NCI-H82 (cell line): ENCODE measurements at regions not wholly inside any gene's neighbourhood (a gene's known extent, or its start where the extent isn't known, plus 50 kb on each side); places are given as distances from the start of the nearest gene placed in this dataset.
A peak's percentile ranks its signal among the peaks of the same experiment; 100 is the strongest.

ENCODE experiments used
- DNase-seq: peaks from one replicate; lab custom pipeline; 2025; lab: John Stamatoyannopoulos, UW

DNA sequence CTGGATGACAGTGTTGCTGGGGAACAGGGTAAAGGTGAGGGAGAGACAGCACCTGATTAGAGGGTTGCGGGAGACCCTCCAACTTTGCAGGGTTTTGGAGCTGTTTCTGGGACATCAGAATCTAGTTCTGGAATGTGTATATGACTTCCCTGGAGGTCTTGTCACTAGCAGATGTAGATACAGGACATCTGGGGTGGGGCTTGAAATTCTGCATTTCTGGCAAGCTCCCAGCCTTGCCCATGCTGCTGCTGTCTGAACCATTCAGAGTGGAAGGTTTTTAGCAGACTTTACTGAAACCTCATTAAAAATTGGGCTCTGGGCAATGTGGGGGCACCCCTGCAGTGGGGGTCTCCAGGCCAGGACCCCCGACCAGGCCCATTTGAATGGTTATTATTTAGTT lies 220.3 kb upstream of the SKOR2 start:
- DNase-seq: no peak

DNA sequence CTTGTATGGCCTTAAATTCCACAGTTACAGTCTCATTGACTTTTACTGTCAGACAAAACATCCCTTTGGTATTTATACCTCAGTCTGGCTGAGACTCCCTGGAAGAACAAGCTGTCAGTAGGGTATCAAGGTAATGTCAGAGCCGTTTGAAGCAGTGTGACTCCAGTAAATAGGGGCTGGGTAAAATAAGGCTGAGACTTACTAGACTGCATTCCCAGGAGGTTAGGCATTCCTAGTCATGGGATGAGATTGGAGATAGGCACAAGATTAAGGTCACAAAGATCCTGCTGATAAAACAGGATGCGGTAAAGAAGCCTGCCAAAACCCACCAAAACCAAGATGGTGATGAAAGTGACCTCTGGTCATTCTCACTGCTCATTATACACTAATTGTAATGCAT lies 219.5 kb upstream of the SKOR2 start:
- DNase-seq: no peak

- DNase-seq: no peak
Observed at GRCh38 chr18:47469576-47469975, 218.1 kb upstream of the SKOR2 start.

DNA sequence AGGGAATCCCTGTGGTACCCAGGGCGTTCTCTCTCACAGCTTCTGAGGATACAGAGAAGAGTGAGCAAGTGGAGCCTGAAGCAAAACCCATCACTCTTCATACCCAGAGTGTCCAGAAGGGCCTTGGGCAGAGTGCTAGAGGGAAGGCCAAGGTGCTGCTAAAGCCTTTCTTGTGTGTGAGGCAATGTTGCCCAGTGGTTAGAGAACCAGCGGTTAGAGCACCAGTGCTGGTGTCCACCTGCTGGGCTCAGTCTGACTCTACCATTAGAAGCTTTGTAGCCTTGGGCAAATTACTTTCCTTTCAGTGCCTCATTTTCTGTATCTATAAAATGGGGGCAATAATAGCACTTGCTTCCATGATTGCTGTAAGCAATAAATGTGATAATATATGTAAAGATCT lies 210.5 kb upstream of the SKOR2 start:
- DNase-seq: no peak

- peak; percentile 28 for DNase-seq
Observed at GRCh38 chr18:47461406-47461948, 210.0 kb upstream of the SKOR2 start.

- no peak for DNase-seq
Observed at GRCh38 chr18:47458483-47458882, 207.0 kb upstream of the SKOR2 start.

DNA sequence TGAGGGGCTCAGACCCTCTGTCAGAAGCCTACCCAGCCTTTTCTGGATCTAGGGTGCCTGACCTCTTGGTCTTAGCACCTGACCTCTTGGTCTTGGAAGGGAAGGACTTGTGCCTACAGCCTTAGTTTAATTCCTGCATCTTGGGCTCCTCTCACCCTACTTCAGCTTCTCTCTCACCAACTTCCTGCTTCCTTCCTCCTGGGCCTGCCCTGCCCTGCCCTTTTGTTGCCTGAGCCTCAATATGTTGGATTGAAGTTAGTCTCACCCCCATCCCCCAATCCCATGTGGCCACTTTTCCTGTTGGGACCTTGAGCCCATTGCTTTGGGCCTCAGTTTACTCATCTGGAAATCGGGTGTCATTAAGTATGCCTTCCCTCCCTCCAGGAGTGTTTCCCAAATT lies 206.2 kb upstream of the SKOR2 start:
- DNase-seq: no peak

GRCh38 chr18:47453038-47453437 lies 201.6 kb upstream of the SKOR2 start:
- no peak for DNase-seq

GRCh38 chr18:47448956-47449355 lies 197.5 kb upstream of the SKOR2 start:
- peak; percentile 90 for DNase-seq

GRCh38 chr18:47441914-47442313 lies 190.5 kb upstream of the SKOR2 start:
- no peak for DNase-seq

DNA sequence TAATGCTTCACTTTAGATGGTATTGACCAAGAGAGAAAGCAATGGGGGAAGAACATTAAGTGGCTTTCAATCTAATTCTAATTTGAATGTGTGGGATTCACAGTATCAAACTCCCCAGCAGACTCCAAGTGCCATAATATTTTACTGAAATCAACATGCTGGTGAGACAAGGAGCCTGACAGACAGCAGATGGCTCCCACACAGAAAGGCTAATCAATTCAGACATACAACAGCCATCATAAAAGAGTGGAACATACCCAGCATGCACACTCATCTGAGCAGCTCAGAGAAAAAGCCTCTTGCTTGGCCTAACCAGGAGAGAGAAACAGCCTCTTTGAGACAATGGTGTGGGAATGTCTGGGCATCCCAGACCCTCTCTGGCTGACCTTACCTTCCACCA lies 186.5 kb upstream of the SKOR2 start:
- DNase-seq: no peak

- no peak for DNase-seq
Observed at GRCh38 chr18:47436871-47437270, 185.4 kb upstream of the SKOR2 start.

GRCh38 chr18:47434214-47434746 lies 182.8 kb upstream of the SKOR2 start:
- DNase-seq: no peak

DNA sequence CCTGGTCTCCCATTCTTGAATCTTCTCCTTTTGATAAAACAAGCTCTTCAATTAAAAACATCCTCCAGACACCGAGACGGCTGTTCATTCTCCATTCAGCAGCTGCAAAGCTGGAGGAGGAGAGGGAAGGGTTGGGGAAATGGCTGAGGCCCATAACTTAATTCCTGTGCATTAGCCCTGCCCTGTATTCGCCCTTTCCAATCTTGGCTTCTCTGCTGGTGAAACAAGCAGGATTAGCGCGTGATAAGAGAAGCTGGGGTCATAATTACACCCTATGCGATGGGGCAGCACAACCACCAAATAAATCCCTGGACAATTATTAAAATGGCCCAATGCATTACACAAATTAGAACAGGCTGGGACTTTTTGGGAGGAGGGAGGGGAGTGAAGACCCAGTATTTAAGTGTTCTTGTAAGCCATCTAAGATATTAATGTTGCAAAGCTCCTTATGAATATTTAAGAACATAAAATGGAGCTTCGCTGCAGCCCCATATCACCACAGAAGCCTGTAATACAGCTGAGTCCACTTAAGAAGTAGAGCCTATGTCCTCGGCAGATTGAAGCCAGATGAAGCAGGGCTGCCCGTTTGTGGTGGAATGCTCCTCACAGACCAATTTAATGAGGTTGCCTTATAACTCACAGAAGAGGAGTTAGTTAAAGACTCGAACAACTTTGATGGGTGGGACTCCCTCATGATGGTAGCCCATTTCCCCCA lies 176.6 kb upstream of the SKOR2 start:
- DNase-seq: peak; percentile 74

GRCh38 chr18:47427072-47427471 lies 175.6 kb upstream of the SKOR2 start:
- no peak for DNase-seq

GRCh38 chr18:47425365-47425764 lies 173.9 kb upstream of the SKOR2 start:
- DNase-seq: no peak

DNA sequence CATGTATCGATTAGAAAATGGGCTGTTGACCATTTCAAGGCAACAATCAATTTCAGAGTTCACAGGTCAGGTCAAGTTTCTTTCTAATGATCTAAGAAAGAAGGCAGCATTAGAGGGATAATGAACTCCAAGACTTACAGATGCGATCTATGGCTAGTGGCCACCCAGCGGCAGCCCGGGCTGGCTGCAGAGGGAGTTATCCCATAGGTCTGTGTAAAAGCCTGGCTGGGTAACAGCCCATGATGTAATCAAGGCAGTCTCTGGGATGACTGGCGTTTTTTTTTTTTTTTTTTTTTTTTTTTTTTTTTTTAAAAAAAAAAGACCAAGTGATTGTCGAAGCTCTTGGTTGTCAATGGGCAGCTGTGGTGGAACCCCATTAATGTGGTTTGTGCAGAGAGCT lies 171.1 kb upstream of the SKOR2 start:
- DNase-seq: no peak

DNA sequence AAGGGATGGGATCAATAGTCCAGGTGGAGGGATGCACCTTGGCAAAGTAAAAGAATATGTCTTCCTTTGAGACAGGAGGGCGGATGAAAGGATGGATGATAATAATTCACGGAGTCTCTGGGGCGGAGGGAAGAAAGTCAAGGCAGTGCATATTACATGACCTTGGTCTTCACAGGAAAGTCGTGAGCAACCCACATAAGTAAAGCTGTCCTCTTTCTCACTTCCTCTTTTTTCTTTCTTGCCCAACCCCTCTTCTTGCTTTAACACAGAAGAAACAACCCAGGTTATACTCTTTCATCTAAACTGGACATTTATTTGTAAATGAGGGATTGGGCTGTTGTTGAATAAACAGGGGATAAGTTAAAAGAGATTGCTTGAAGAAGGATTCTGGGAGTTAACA lies 168.7 kb upstream of the SKOR2 start:
- no peak for DNase-seq

DNA sequence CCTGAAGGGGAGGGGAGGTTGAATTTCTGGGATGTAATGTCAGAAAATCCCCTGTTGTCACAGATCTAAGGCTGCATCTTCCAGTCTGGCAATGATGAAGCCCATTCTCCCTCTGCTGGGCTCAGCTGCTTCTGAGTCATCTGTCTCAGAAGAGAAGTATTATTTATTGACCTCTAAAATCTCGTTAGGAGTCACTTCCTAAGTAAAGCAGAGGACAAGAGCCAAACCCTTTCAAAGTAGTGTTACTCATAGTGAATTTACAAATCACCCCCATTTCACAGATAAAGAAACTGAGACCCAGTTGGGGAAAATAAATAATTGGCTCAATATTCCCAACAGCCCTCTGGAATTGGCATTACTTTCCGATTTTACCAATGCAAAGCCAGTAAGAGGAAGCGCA lies 167.3 kb upstream of the SKOR2 start:
- DNase-seq: no peak

- no peak for DNase-seq
Observed at GRCh38 chr18:47417807-47418206, 166.3 kb upstream of the SKOR2 start.

GRCh38 chr18:47415881-47416280 lies 164.4 kb upstream of the SKOR2 start:
- no peak for DNase-seq

DNA sequence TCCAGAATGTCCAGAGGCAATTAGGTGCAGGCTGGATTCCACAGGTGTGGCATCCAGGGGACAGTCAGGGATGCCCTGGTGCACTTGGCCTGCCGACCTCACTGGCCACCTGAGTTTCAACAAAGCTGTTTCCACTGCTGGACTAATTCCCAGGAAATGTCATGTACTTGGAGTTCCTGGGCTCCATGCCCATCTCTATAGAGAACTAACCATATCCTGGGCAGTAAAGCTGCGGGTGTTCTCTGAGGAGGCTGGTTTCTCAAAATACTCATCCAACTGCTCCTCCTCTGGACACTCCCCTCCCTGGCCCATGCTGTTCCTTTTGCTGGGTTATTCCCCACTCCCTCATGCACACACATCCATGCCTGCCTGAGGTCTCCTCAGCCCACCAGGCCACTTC lies 161.9 kb upstream of the SKOR2 start:
- no peak for DNase-seq

- no peak for DNase-seq
Observed at GRCh38 chr18:47412924-47413323, 161.5 kb upstream of the SKOR2 start.

GRCh38 chr18:47411159-47411558 lies 159.7 kb upstream of the SKOR2 start:
- DNase-seq: no peak
